ENCODE measurements at regions not wholly inside any gene's neighbourhood (a gene's known extent, or its start where the extent isn't known, plus 50 kb on each side); places are given as distances from the start of the nearest gene placed in this dataset.

- TF ChIP-seq RAD21 (IDR thresholded peaks at IDR 0.05; ENCODE audit: low read depth) (no peak), EP300 (IDR thresholded peaks at IDR 0.05; ENCODE audit: borderline replicate concordance) (no peak), TAF1 (IDR thresholded peaks at IDR 0.05; ENCODE audit: low read depth) (no peak)
Measured at GRCh38 chr9:15033316-15033715, 123.1 kb upstream of the FREM1 start.

- TF ChIP-seq REST (IDR thresholded peaks at IDR 0.05; ENCODE audit: low read depth): no peak
- TF ChIP-seq EGR1 (IDR thresholded peaks at IDR 0.05): no peak
- TF ChIP-seq CREB1 (IDR thresholded peaks at IDR 0.05; ENCODE audit: low read depth): no peak
- no peak for TF ChIP-seq USF1 (IDR thresholded peaks at IDR 0.05)
- TF ChIP-seq NFIC (IDR thresholded peaks at IDR 0.05): no peak
- no peak for TF ChIP-seq ZBTB7A (IDR thresholded peaks at IDR 0.05; ENCODE audit: low read depth)
- TF ChIP-seq TEAD4 (IDR thresholded peaks at IDR 0.05): no peak
- TF ChIP-seq EP300 (IDR thresholded peaks at IDR 0.05; ENCODE audit: borderline replicate concordance): no peak
- TF ChIP-seq MAX (IDR thresholded peaks at IDR 0.05): no peak
- no peak for TF ChIP-seq TCF12 (IDR thresholded peaks at IDR 0.05; ENCODE audit: low read depth)
- TF ChIP-seq YY1 (IDR thresholded peaks at IDR 0.05; ENCODE audit: low read depth): no peak
- no peak for TF ChIP-seq TAF1 (IDR thresholded peaks at IDR 0.05; ENCODE audit: low read depth)
- no peak for TF ChIP-seq FOXM1 (IDR thresholded peaks at IDR 0.05; ENCODE audit: borderline replicate concordance, low read depth)
- TF ChIP-seq CEBPB (IDR thresholded peaks at IDR 0.05): no peak
- TF ChIP-seq RAD21 (IDR thresholded peaks at IDR 0.05; ENCODE audit: low read depth): no peak
Measured at GRCh38 chr9:15032860-15033259, 122.6 kb upstream of the FREM1 start.

- TF ChIP-seq YY1 (IDR thresholded peaks at IDR 0.05; ENCODE audit: low read depth): no peak
- no peak for TF ChIP-seq TCF12 (IDR thresholded peaks at IDR 0.05; ENCODE audit: low read depth)
- TF ChIP-seq CREB1 (IDR thresholded peaks at IDR 0.05; ENCODE audit: low read depth): no peak
- TF ChIP-seq CEBPB (IDR thresholded peaks at IDR 0.05): no peak
- no peak for TF ChIP-seq MAX (IDR thresholded peaks at IDR 0.05)
- TF ChIP-seq NFIC (IDR thresholded peaks at IDR 0.05): no peak
- no peak for TF ChIP-seq REST (IDR thresholded peaks at IDR 0.05; ENCODE audit: low read depth)
- TF ChIP-seq RAD21 (IDR thresholded peaks at IDR 0.05; ENCODE audit: low read depth): no peak
Measured at GRCh38 chr9:15021146-15021545, 110.9 kb upstream of the FREM1 start.

GRCh38 chr9:15018096-15018637, 107.9 kb upstream of the FREM1 start:
- TF ChIP-seq TCF12 (IDR thresholded peaks at IDR 0.05; ENCODE audit: low read depth) (no peak), EGR1 (IDR thresholded peaks at IDR 0.05) (no peak), TEAD4 (IDR thresholded peaks at IDR 0.05) (peak; percentile 70), FOXM1 (IDR thresholded peaks at IDR 0.05; ENCODE audit: borderline replicate concordance, low read depth) (no peak), USF1 (IDR thresholded peaks at IDR 0.05) (no peak), MAX (IDR thresholded peaks at IDR 0.05) (no peak), REST (IDR thresholded peaks at IDR 0.05; ENCODE audit: low read depth) (no peak), RAD21 (IDR thresholded peaks at IDR 0.05; ENCODE audit: low read depth) (no peak; the same call in 1 of the 2 replicates)

GRCh38 chr9:15010581-15010980, 100.4 kb upstream of the FREM1 start:
- no peak for TF ChIP-seq NFIC (IDR thresholded peaks at IDR 0.05)
- no peak for TF ChIP-seq YY1 (IDR thresholded peaks at IDR 0.05; ENCODE audit: low read depth)
- TF ChIP-seq EP300 (IDR thresholded peaks at IDR 0.05; ENCODE audit: borderline replicate concordance): no peak
- no peak for TF ChIP-seq MAX (IDR thresholded peaks at IDR 0.05)
- TF ChIP-seq CREB1 (IDR thresholded peaks at IDR 0.05; ENCODE audit: low read depth): no peak
- no peak for TF ChIP-seq TCF12 (IDR thresholded peaks at IDR 0.05; ENCODE audit: low read depth)
- no peak for TF ChIP-seq TAF1 (IDR thresholded peaks at IDR 0.05; ENCODE audit: low read depth)
- TF ChIP-seq ZBTB7A (IDR thresholded peaks at IDR 0.05; ENCODE audit: low read depth): no peak
- no peak for TF ChIP-seq USF1 (IDR thresholded peaks at IDR 0.05)
- no peak for TF ChIP-seq REST (IDR thresholded peaks at IDR 0.05; ENCODE audit: low read depth)

Measured in Ishikawa (cell line).